ENCODE measurements at regions not wholly inside any gene's neighbourhood (a gene's known extent, or its start where the extent isn't known, plus 50 kb on each side); places are given as distances from the start of the nearest gene placed in this dataset.

DNA sequence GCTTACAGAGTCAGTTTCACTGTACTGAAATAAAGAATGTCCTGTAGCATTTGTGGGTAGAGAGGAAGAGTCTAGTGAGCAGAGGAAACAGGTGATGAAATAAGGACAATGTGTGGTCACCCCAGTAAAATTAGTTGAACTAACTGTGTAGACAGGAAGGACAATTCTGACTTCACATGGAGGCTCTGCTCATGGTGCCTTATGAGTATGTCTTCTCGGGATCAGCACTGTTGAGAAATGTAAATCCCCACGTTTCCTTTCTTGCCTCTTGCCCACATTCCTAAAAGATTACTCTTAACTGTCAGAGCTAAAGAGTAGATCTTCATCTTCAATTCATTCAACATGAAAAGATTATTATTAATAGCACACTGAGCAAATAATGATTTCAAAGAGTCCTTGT is 113.2 kb upstream of the FLRT2 start:
- DNase-seq (ENCODE audit: extremely low read depth, insufficient read length): no peak
- no peak overlapping the region for H3K4me3 ChIP-seq (replicated peaks; ENCODE audit: low read depth, low read length)
- TF ChIP-seq, protein P1, sequence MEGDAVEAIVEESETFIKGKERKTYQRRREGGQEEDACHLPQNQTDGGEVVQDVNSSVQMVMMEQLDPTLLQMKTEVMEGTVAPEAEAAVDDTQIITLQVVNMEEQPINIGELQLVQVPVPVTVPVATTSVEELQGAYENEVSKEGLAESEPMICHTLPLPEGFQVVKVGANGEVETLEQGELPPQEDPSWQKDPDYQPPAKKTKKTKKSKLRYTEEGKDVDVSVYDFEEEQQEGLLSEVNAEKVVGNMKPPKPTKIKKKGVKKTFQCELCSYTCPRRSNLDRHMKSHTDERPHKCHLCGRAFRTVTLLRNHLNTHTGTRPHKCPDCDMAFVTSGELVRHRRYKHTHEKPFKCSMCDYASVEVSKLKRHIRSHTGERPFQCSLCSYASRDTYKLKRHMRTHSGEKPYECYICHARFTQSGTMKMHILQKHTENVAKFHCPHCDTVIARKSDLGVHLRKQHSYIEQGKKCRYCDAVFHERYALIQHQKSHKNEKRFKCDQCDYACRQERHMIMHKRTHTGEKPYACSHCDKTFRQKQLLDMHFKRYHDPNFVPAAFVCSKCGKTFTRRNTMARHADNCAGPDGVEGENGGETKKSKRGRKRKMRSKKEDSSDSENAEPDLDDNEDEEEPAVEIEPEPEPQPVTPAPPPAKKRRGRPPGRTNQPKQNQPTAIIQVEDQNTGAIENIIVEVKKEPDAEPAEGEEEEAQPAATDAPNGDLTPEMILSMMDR (IDR thresholded peaks at IDR 0.05; ENCODE audit: insufficient read depth, low read length, poor library complexity, severe bottlenecking): no peak
- no peaks in the 10 kb centered on the region for H3K27me3 ChIP-seq (replicated peaks; ENCODE audit: control insufficient read depth, insufficient read depth, low read length)
- no peaks in the 10 kb centered on the region for H3K36me3 ChIP-seq (ENCODE audit: control insufficient read depth, insufficient read depth, low read length)

DNA sequence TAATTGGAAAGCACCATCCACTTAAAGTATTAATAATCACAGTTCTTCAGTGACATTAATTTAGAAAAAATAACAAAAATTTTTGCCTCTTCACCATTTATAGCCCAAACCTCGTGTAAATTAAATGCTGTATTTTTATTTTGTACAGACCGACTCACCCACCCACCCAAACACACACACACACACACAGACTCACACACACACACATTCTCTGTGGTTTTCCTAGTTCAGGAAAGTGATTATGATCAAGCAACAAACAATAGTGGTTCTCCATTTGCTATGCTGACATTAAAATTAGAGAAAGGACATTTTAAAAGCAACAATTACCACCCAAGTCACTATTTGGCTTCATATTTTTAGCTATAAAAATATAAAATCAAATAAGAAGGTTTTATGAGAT is 112.5 kb upstream of the FLRT2 start:
- Histone ChIP-seq H3K27me3 (replicated peaks; ENCODE audit: control insufficient read depth, insufficient read depth, low read length) (no peaks in the 10 kb centered on the region), H3K36me3 (ENCODE audit: control insufficient read depth, insufficient read depth, low read length) (no peaks in the 10 kb centered on the region), H3K4me3 (replicated peaks; ENCODE audit: low read depth, low read length) (no peak overlapping the region)
- no peak for DNase-seq (ENCODE audit: extremely low read depth, insufficient read length)
- TF ChIP-seq, protein P1 (IDR thresholded peaks at IDR 0.05; ENCODE audit: insufficient read depth, low read length, poor library complexity, severe bottlenecking): no peak

DNA sequence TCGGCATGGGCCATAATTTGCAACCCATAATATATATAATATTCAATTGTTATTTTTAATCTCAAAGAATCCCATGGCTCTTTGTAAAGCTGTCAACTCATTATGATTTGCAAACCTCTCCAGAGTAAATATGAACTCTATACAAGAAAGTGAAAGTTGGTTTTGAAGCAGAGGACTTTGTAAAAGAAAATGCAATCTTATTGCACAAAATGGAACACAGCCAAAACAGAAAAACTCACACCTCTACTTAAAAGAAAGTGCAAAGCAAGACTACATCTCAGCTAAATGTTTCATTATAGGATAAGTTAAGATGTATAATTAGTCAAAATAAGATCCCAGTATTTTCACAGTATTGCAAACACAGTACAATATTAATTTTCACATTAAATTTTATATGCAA is 111.2 kb upstream of the FLRT2 start:
- DNase-seq (ENCODE audit: extremely low read depth, insufficient read length): no peak
- TF ChIP-seq, protein P1 (IDR thresholded peaks at IDR 0.05; ENCODE audit: insufficient read depth, low read length, poor library complexity, severe bottlenecking): no peak
- Histone ChIP-seq H3K4me3 (replicated peaks; ENCODE audit: low read depth, low read length) (no peak overlapping the region), H3K36me3 (ENCODE audit: control insufficient read depth, insufficient read depth, low read length) (no peaks in the 10 kb centered on the region), H3K27me3 (replicated peaks; ENCODE audit: control insufficient read depth, insufficient read depth, low read length) (no peaks in the 10 kb centered on the region)

DNA sequence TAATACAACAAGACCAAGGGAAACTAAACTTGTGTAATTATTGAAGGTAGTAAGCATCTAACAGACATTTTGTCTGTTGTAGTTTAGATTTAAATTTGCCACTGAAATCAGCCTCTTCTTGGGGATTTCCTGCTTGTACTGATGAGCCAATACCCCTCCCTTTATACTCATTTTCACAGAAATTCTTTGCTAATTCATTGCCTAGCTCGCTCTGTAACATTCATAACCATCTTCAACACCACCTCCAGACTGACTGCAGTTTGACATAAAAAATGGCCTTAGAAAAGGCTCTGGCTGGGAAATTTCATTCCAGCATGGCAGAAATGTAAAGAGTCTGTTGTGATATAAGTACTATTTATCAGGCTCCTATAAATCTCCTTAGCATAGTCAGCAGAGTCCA is 109.7 kb upstream of the FLRT2 start:
- no peaks in the 10 kb centered on the region for H3K27me3 ChIP-seq (replicated peaks; ENCODE audit: control insufficient read depth, insufficient read depth, low read length)
- no peak for DNase-seq (ENCODE audit: extremely low read depth, insufficient read length)
- TF ChIP-seq, protein P1 (IDR thresholded peaks at IDR 0.05; ENCODE audit: insufficient read depth, low read length, poor library complexity, severe bottlenecking): no peak
- no peak overlapping the region for H3K4me3 ChIP-seq (replicated peaks; ENCODE audit: low read depth, low read length)
- no peaks in the 10 kb centered on the region for H3K36me3 ChIP-seq (ENCODE audit: control insufficient read depth, insufficient read depth, low read length)

DNA sequence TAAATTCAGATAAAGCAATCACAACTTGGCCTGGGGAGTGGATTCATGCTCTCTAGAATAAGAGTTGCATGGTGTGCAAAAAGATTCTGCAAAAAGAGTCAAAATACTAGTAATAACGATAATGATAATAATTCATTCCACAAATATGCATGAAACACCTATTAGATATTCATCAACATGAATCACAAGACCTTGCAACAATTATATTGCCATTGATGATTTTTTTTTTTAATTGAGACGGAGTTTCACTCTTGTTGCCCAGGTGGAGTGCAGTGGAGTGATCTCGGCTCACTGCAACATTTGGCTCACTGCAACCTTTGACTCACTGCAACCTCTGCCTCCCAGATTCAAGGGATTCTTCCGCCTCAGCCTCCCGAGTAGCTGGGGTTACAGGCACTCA is 109.2 kb upstream of the FLRT2 start:
- no peaks in the 10 kb centered on the region for H3K36me3 ChIP-seq (ENCODE audit: control insufficient read depth, insufficient read depth, low read length)
- TF ChIP-seq, protein P1 (IDR thresholded peaks at IDR 0.05; ENCODE audit: insufficient read depth, low read length, poor library complexity, severe bottlenecking): no peak
- no peak overlapping the region for H3K4me3 ChIP-seq (replicated peaks; ENCODE audit: low read depth, low read length)
- DNase-seq (ENCODE audit: extremely low read depth, insufficient read length): no peak
- H3K27me3 ChIP-seq (replicated peaks; ENCODE audit: control insufficient read depth, insufficient read depth, low read length): no peaks in the 10 kb centered on the region

DNA sequence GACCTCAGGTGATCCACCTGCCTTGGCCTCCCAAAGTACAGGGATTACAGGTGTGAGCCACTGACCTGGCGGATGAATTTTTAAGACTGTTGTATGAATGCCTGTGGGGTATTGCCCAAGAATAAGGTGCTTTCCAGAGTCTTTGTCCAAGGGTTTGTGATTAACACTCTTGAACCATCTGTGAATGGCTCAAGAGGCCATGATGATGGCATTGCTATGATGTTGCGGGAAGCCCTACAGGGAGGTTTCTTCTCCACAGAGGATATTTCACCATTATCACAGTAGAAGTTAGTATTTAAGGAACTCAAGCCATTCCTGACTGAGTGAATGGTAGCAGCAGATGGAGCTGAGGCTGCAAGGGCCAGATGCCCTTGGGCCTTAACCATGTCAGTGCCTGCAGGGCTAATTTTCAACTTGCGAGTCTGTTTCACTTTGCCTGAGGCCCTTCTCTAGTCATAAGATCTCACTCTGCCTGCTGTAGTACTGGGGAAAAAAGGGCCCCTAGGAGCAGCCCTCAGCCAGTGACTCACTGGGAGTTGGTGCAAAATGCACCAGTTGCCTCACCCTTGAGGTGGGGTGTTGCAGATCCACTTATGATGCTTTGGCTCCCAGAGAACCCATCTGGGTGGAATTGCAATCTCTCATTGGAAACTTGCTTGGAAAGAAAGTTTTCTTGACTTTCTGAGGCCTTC is 108.6 kb upstream of the FLRT2 start:
- no peak overlapping the region for H3K4me3 ChIP-seq (replicated peaks; ENCODE audit: low read depth, low read length)
- no peak for DNase-seq (ENCODE audit: extremely low read depth, insufficient read length)
- H3K27me3 ChIP-seq (replicated peaks; ENCODE audit: control insufficient read depth, insufficient read depth, low read length): no peaks in the 10 kb centered on the region
- no peaks in the 10 kb centered on the region for H3K36me3 ChIP-seq (ENCODE audit: control insufficient read depth, insufficient read depth, low read length)
- TF ChIP-seq, protein P1 (IDR thresholded peaks at IDR 0.05; ENCODE audit: insufficient read depth, low read length, poor library complexity, severe bottlenecking): no peak
